ENCODE measurements at regions not wholly inside any gene's neighbourhood (a gene's known extent, or its start where the extent isn't known, plus 50 kb on each side); places are given as distances from the start of the nearest gene placed in this dataset.
"Not testable (repeated sequence)": the region's sequence is repeated elsewhere in the genome, so short reads cannot be mapped to it uniquely, and the experiment has no call there.

- FAIRE-seq: no peak
Observed at GRCh38 chr12:126952096-126953007, 1314.6 kb upstream of the TMEM132C start.

- no peak for FAIRE-seq
Observed at GRCh38 chr12:126953365-126953889, 1313.5 kb upstream of the TMEM132C start.

- no peak for FAIRE-seq
Observed at GRCh38 chr12:126960221-126960620, 1306.7 kb upstream of the TMEM132C start.

- FAIRE-seq: no peak
Observed at GRCh38 chr12:126960709-126961108, 1306.3 kb upstream of the TMEM132C start.

- FAIRE-seq: no peak
Observed at GRCh38 chr12:126963825-126964224, 1303.1 kb upstream of the TMEM132C start.

GRCh38 chr12:126966498-126966897, 1300.5 kb upstream of the TMEM132C start:
- FAIRE-seq: no peak

GRCh38 chr12:126967152-126967551, 1299.8 kb upstream of the TMEM132C start:
- FAIRE-seq: no peak

- no peak for FAIRE-seq
Observed at GRCh38 chr12:126974779-126975178, 1292.2 kb upstream of the TMEM132C start.

- FAIRE-seq: no peak
Observed at GRCh38 chr12:126976579-126976978, 1290.4 kb upstream of the TMEM132C start.

GRCh38 chr12:126979564-126979963, 1287.4 kb upstream of the TMEM132C start:
- FAIRE-seq: not testable (repeated sequence)

GRCh38 chr12:126982707-126983106, 1284.3 kb upstream of the TMEM132C start:
- no peak for FAIRE-seq

GRCh38 chr12:126983735-126984134, 1283.2 kb upstream of the TMEM132C start:
- not testable (repeated sequence) for FAIRE-seq

GRCh38 chr12:126985663-126986062, 1281.3 kb upstream of the TMEM132C start:
- FAIRE-seq: not testable (repeated sequence)

GRCh38 chr12:126989532-126989931, 1277.4 kb upstream of the TMEM132C start:
- FAIRE-seq: no peak

GRCh38 chr12:126993898-126994297, 1273.1 kb upstream of the TMEM132C start:
- FAIRE-seq: no peak

- FAIRE-seq: no peak
Observed at GRCh38 chr12:126994599-126994998, 1272.4 kb upstream of the TMEM132C start.

GRCh38 chr12:126998031-126998430, 1268.9 kb upstream of the TMEM132C start:
- FAIRE-seq: no peak

GRCh38 chr12:126998747-126999285, 1268.2 kb upstream of the TMEM132C start:
- FAIRE-seq: no peak

GRCh38 chr12:126999352-126999751, 1267.6 kb upstream of the TMEM132C start:
- no peak for FAIRE-seq

GRCh38 chr12:127005406-127005805, 1261.6 kb upstream of the TMEM132C start:
- FAIRE-seq: no peak

- FAIRE-seq: no peak
Observed at GRCh38 chr12:127006972-127007371, 1260.0 kb upstream of the TMEM132C start.

- no peak for FAIRE-seq
Observed at GRCh38 chr12:127008755-127009403, 1258.1 kb upstream of the TMEM132C start.

GRCh38 chr12:127012109-127012508, 1254.9 kb upstream of the TMEM132C start:
- no peak for FAIRE-seq

- FAIRE-seq: no peak
Observed at GRCh38 chr12:127013197-127013596, 1253.8 kb upstream of the TMEM132C start.
